ENCODE measurements at regions not wholly inside any gene's neighbourhood (a gene's known extent, or its start where the extent isn't known, plus 50 kb on each side); places are given as distances from the start of the nearest gene placed in this dataset.
A peak's percentile ranks its signal among the peaks of the same experiment; 100 is the strongest.

DNA sequence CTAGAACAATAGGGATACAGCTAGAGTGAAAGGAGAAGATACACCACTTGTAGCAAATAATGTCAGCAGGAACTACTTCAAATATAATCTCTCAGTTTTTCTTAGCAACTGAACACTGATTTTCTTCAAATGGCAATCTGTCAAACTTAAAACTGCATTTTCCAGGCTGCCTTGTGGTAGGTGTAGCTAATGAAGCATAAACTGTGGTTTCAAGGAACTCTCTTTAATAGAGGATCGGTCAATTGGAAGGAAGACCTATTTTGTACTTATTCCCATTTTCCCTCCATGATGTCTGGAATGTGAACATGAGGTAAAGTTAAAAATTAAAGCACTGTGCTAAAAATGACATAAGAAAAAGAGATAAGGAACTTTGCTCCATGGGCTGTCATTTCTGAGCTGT is 1261.9 kb downstream of the PCDH17 start:
- no peak for DNase-seq
- Histone ChIP-seq H3K4me1 (no peaks in the 10 kb centered on the region), H3K27me3 (no peaks in the 10 kb centered on the region), H3K27ac (no peak overlapping the region), H3K36me3 (no peaks in the 10 kb centered on the region), H3K4me3 (no peak overlapping the region), H3K9me3 (no peaks in the 10 kb centered on the region)
- intact Hi-C loops (cut with DNase I), result no loop called here
- TF ChIP-seq, protein P1, sequence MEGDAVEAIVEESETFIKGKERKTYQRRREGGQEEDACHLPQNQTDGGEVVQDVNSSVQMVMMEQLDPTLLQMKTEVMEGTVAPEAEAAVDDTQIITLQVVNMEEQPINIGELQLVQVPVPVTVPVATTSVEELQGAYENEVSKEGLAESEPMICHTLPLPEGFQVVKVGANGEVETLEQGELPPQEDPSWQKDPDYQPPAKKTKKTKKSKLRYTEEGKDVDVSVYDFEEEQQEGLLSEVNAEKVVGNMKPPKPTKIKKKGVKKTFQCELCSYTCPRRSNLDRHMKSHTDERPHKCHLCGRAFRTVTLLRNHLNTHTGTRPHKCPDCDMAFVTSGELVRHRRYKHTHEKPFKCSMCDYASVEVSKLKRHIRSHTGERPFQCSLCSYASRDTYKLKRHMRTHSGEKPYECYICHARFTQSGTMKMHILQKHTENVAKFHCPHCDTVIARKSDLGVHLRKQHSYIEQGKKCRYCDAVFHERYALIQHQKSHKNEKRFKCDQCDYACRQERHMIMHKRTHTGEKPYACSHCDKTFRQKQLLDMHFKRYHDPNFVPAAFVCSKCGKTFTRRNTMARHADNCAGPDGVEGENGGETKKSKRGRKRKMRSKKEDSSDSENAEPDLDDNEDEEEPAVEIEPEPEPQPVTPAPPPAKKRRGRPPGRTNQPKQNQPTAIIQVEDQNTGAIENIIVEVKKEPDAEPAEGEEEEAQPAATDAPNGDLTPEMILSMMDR (IDR thresholded peaks at IDR 0.05), result no peak
- no peak for ATAC-seq

DNA sequence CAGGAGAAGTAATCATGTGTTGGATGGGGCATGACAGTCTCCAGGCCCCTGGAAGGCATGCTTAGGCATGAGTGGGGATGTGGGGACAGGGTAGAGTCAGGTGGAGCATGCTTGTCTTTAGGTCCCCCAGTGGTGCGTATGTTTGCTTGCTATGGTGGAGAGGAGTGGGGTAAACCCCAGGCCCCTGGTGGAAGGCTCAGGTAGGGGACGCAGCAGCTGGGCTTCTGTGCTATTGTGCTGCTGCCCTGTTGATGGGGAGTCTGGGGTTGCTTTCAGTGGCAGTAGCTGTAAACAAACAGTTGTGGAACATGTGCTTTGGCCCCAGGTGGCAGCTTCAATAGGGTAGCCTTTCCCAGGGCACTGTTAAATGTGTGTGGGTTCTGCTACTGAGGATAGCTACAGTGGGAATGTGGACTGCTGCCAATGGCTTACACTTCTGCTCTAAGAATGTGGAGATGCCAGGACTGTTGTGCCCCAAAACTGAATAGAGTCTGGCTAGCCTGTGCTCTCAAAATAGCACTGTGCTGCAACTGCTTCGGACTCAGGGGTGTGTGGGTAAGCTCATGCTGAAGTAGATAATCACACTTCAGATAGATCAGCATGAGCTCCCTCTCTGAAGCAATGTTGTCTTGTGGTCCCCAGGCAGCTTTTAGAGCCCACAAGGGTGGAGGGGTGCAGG is 1257.3 kb downstream of the DIAPH3 start:
- H3K36me3 ChIP-seq, result no peaks in the 10 kb centered on the region
- no peaks in the 10 kb centered on the region for H3K27me3 ChIP-seq
- no peaks in the 10 kb centered on the region for H3K9me3 ChIP-seq
- ATAC-seq (no peak), DNase-seq (peak; percentile 28)
- intact Hi-C loops (cut with DNase I), result no loop called here
- TF ChIP-seq, protein P1 (IDR thresholded peaks at IDR 0.05), result no peak
- H3K4me1 ChIP-seq, result no peaks in the 10 kb centered on the region
- H3K27ac ChIP-seq, result no peak overlapping the region
- no peak overlapping the region for H3K4me3 ChIP-seq

DNA sequence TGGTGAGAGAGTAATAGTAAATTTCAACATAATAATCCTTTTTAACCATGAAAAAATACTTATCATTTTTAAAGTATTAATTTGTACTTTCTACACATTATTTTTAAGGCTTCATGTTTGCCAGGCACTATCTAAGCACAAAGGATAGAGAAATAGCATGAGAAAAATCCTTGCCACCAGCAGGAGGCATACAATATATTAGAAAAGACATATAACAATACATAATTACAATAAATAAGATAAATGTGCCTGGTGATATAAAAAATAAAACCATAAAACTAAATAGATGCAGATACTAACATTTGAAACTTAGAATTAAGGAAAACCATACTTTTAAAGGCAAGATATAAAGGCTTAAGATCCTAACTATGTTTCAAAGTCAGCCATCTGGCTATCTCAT is 1256.4 kb downstream of the DIAPH3 start:
- TF ChIP-seq, protein P1 (IDR thresholded peaks at IDR 0.05), result no peak
- Histone ChIP-seq H3K27ac (no peak overlapping the region), H3K4me3 (no peak overlapping the region), H3K36me3 (no peaks in the 10 kb centered on the region), H3K27me3 (no peaks in the 10 kb centered on the region), H3K4me1 (no peaks in the 10 kb centered on the region), H3K9me3 (no peaks in the 10 kb centered on the region)
- no peak for ATAC-seq
- intact Hi-C loops (cut with DNase I), result no loop called here
- no peak for DNase-seq

DNA sequence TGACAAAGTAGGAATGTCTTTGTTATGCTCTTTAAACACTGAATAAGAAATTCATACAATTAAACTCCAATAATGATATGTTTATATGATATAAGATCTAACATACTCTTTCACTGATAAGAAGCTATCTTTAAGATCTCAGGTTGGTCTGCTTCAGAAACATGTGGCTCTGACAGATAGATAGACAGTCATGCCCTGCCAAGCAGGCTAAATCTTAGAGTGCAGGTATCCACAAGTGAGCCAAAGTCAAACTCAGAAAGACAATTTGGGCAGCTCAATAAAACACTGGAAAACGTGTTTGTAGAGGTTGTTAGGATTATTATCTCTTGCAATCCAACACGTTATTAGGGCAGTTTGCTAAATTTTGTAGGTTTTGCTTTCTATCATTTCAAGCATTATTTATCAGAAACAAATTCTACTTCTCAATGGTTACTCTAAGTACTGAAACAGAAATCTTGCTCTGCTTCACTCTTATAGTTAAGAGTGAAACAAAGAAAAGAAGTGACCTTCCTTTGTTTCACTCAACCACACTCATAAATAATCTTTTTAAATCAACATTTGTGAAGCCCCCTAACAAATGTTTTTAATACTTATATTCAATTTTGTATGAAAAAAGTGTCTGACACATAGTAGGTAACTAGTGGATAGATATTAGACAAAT is 1255.6 kb downstream of the DIAPH3 start:
- H3K27ac ChIP-seq, result no peak overlapping the region
- intact Hi-C loops (cut with DNase I), result no loop called here

DNA sequence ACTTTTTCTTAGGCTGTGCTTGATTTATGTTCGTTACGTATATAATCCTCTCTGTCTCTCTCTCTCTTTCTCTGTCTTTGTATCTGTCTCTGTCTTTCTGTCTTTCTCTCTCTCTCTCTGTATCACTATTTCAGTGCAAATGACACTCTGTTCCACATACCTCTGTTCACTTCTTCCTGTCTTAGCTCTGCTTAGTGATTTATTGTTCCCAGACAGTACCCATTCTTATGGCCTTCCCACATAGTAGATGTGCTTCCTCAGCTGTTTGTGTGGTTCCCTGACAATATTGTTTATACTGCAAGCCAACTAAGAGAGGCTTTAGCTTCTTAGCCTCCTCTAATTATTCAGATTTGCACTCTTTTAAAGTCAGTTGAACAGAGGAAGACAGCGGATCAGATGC is 1244.2 kb downstream of the DIAPH3 start:
- DNase-seq (no peak), ATAC-seq (no peak)
- Histone ChIP-seq H3K27ac (no peak overlapping the region), H3K4me3 (no peak overlapping the region), H3K9me3 (no peaks in the 10 kb centered on the region), H3K27me3 (no peaks in the 10 kb centered on the region), H3K36me3 (no peaks in the 10 kb centered on the region), H3K4me1 (no peaks in the 10 kb centered on the region)
- intact Hi-C loops (cut with DNase I), result no loop called here
- TF ChIP-seq, protein P1 (IDR thresholded peaks at IDR 0.05), result no peak

More for the DNA sequence above, 1255.6 kb downstream of the DIAPH3 start:
- Histone ChIP-seq H3K36me3 (no peaks in the 10 kb centered on the region), H3K4me3 (no peak overlapping the region), H3K4me1 (no peaks in the 10 kb centered on the region), H3K9me3 (no peaks in the 10 kb centered on the region), H3K27me3 (no peaks in the 10 kb centered on the region)
- TF ChIP-seq, protein P1 (IDR thresholded peaks at IDR 0.05), result no peak
- DNase-seq, result no peak
- no peak for ATAC-seq

All from upper lobe of right lung (tissue), 1 donor.